ENCODE measurements at regions not wholly inside any gene's neighbourhood (a gene's known extent, or its start where the extent isn't known, plus 50 kb on each side); places are given as distances from the start of the nearest gene placed in this dataset.

- 80% methylated on average over 3 of the region's 3 CpGs for WGBS
- Histone ChIP-seq H3K27ac (replicated peaks in 1 of 4) (no peak overlapping the region), H3K36me3 (no peaks in the 10 kb centered on the region), H3K4me1 (no peaks in the 10 kb centered on the region), H3K27me3 (no peaks in the 10 kb centered on the region), H3K4me3 (no peak overlapping the region), H3K9me3 (no peaks in the 10 kb centered on the region)
- DNase-seq (ENCODE audit: extremely low spot score) = no peak
- intact Hi-C loops (cut with DNase I) = no loop called here
- TF ChIP-seq POLR2A (IDR thresholded peaks at IDR 0.05; ENCODE audit: low read depth) (no peak), POLR2AphosphoS5 (IDR thresholded peaks at IDR 0.05) (no peak), EP300 (IDR thresholded peaks at IDR 0.05) (no peak), CTCF (IDR thresholded peaks at IDR 0.05) (no peak)
Measured at GRCh38 chr9:104342552-104342951, 161.5 kb upstream of the OR13F1 start.

DNA sequence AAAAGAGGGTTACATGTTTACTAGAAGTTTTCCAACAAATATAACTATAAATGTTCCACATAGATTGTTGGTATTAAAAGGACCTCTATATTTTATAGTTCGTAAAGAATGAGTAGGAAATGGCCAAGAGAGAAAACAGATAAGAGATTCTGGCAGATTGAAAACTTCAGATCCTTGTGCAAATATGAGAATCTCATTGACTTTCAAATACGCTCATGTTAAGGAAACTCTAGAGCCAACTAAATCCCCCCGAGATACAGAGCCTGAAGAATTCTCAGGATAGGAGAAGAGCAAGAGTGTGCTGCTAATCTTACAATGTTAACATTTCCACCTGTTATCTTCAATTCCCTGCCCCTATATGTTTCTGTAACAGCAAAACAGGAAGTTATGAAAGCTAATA is 159.0 kb upstream of the OR13F1 start:
- intact Hi-C loops (cut with DNase I) = no loop called here
- 79% methylated on average over 3 of the region's 3 CpGs for WGBS
- Histone ChIP-seq H3K4me3 (no peak overlapping the region), H3K27ac (replicated peaks in 1 of 4) (no peak overlapping the region), H3K27me3 (no peaks in the 10 kb centered on the region), H3K36me3 (no peaks in the 10 kb centered on the region), H3K9me3 (no peaks in the 10 kb centered on the region), H3K4me1 (no peaks in the 10 kb centered on the region)
- DNase-seq (ENCODE audit: extremely low spot score) = no peak
- TF ChIP-seq EP300 (IDR thresholded peaks at IDR 0.05) (no peak), POLR2A (IDR thresholded peaks at IDR 0.05; ENCODE audit: low read depth) (no peak), CTCF (IDR thresholded peaks at IDR 0.05) (no peak), POLR2AphosphoS5 (IDR thresholded peaks at IDR 0.05) (no peak)

DNA sequence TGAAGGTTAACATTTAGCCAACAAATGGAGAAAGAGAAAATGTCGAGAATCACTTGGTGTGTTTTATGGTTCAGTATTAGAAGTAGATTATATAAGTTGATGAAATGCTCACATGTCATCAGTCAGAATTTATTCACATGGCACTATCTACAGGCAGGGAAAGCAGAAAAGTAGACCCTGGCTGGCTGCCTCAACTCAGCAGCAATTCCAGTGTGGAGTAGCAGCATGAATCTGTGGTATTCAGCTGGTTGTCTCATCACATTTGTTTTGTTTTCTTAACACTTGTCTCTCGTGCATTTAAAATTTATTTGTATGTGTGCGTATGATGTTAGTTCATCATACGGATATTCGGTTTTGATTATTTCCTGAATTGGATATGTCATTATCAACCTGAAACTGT is 153.5 kb upstream of the OR13F1 start:
- intact Hi-C loops (cut with DNase I) = no loop called here
- Histone ChIP-seq H3K27me3 (no peaks in the 10 kb centered on the region), H3K27ac (replicated peaks in 1 of 4) (no peak overlapping the region), H3K4me1 (no peaks in the 10 kb centered on the region), H3K36me3 (no peaks in the 10 kb centered on the region), H3K4me3 (no peak overlapping the region), H3K9me3 (no peaks in the 10 kb centered on the region)
- WGBS = 75% methylated on average over 5 of the region's 5 CpGs
- TF ChIP-seq POLR2AphosphoS5 (IDR thresholded peaks at IDR 0.05) (no peak), EP300 (IDR thresholded peaks at IDR 0.05) (no peak), CTCF (IDR thresholded peaks at IDR 0.05) (no peak), POLR2A (IDR thresholded peaks at IDR 0.05; ENCODE audit: low read depth) (no peak)
- no peak for DNase-seq (ENCODE audit: extremely low spot score)

- Histone ChIP-seq H3K9me3 (no peaks in the 10 kb centered on the region), H3K4me3 (no peak overlapping the region), H3K4me1 (no peaks in the 10 kb centered on the region), H3K27me3 (no peaks in the 10 kb centered on the region), H3K36me3 (no peaks in the 10 kb centered on the region), H3K27ac (replicated peaks in 1 of 4) (no peak overlapping the region)
- DNase-seq (ENCODE audit: extremely low spot score) = no peak
- no peak for TF ChIP-seq EP300 (IDR thresholded peaks at IDR 0.05)
- TF ChIP-seq CTCF (IDR thresholded peaks at IDR 0.05) = no peak
- no peak for TF ChIP-seq POLR2AphosphoS5 (IDR thresholded peaks at IDR 0.05)
- WGBS = 67% methylated on average over 3 of the region's 3 CpGs
- intact Hi-C loops (cut with DNase I) = no loop called here
Measured at GRCh38 chr9:104351726-104352125, 152.3 kb upstream of the OR13F1 start.

DNA sequence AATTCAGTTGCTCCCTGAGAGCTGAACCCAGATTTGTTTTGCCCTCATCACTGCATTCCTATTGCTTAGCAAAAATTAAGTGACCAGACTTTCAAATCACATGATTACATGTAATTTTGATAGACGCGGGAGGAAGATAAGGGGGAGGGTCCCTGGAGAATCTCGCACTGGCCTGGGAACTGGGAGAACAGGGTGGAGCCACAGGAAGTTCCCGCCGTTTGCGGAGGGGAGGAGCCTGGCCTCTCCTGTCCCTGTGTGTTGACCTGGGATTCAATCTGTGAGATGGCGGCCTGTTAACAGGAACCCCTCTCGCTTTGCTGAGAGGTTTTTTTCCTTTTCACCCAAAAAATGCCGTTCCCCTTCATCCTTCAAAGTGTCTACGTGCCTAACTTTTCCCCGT is 142.9 kb upstream of the OR13F1 start:
- H3K27me3 ChIP-seq = no peaks in the 10 kb centered on the region
- H3K4me1 ChIP-seq = no peaks in the 10 kb centered on the region
- DNase-seq (ENCODE audit: extremely low spot score) = no peak
- intact Hi-C loops (cut with DNase I) = no loop called here
- TF ChIP-seq EP300 (IDR thresholded peaks at IDR 0.05) (no peak), POLR2A (IDR thresholded peaks at IDR 0.05; ENCODE audit: low read depth) (no peak), CTCF (IDR thresholded peaks at IDR 0.05) (no peak), POLR2AphosphoS5 (IDR thresholded peaks at IDR 0.05) (no peak)
- H3K36me3 ChIP-seq = no peaks in the 10 kb centered on the region
- WGBS = 85% methylated on average over 11 of the region's 11 CpGs
- no peak overlapping the region for H3K4me3 ChIP-seq
- H3K9me3 ChIP-seq = no peaks in the 10 kb centered on the region
- no peak overlapping the region for H3K27ac ChIP-seq (replicated peaks in 1 of 4)
